SK-MEL-5 (cell line): ENCODE measurements at regions not wholly inside any gene's neighbourhood (a gene's known extent, or its start where the extent isn't known, plus 50 kb on each side); places are given as distances from the start of the nearest gene placed in this dataset.
"Not testable (repeated sequence)": the region's sequence is repeated elsewhere in the genome, so short reads cannot be mapped to it uniquely, and the experiment has no call there.

Source experiments
- DNase-seq: peaks from one replicate; pipeline ENCODE4 v3.0.0-alpha.2; 2016; ENCODE audit warnings: low read depth, low spot score
- in situ Hi-C: cut with HindIII; loops from 2 replicates; pipeline ENCODE4 v1.10.0; 2016; ENCODE audit warnings: low sequenced_read_pairs, high pct_unique_total_duplicates, low pct_unique_long_range_greater_than_20kb

- no peak for DNase-seq
These were observed 71.0 kb downstream of the COQ2 start for GRCh38 chr4:83213640-83214039.

GRCh38 chr4:83212041-83212851 is 72.4 kb downstream of the COQ2 start:
- in situ Hi-C loops: no loop called here
- DNase-seq: no peak

More at GRCh38 chr4:83213640-83214039, 71.0 kb downstream of the COQ2 start:
- in situ Hi-C loops: no loop called here

GRCh38 chr4:83209419-83209818 is 75.2 kb downstream of the COQ2 start:
- in situ Hi-C loops: no loop called here
- DNase-seq: no peak

GRCh38 chr4:83208371-83209365 is 75.9 kb downstream of the COQ2 start:
- no peak for DNase-seq
- in situ Hi-C loops: no loop called here

- no peak for DNase-seq
These were observed 77.0 kb downstream of the COQ2 start for GRCh38 chr4:83207497-83208101.

GRCh38 chr4:83205760-83206159 is 78.8 kb downstream of the COQ2 start:
- in situ Hi-C loops: no loop called here
- DNase-seq: no peak

More at GRCh38 chr4:83207497-83208101, 77.0 kb downstream of the COQ2 start:
- in situ Hi-C loops: no loop called here

GRCh38 chr4:83204731-83205130 is 79.9 kb downstream of the COQ2 start:
- no peak for DNase-seq
- in situ Hi-C loops: no loop called here

GRCh38 chr4:83201761-83202160 is 82.8 kb downstream of the COQ2 start:
- in situ Hi-C loops: no loop called here
- DNase-seq: no peak

GRCh38 chr4:83197555-83198235 is 83.2 kb upstream of the PLAC8 start:
- DNase-seq: no peak
- in situ Hi-C loops: no loop called here

- in situ Hi-C loops: no loop called here
- DNase-seq: no peak
These were observed 82.4 kb upstream of the PLAC8 start for GRCh38 chr4:83196921-83197320.

GRCh38 chr4:83195269-83195668 is 80.7 kb upstream of the PLAC8 start:
- in situ Hi-C loops: no loop called here
- no peak for DNase-seq

- in situ Hi-C loops, DNase-seq: not testable (repeated sequence)
These were observed 80.1 kb upstream of the PLAC8 start for GRCh38 chr4:83194588-83194987.

- no peak for DNase-seq
- in situ Hi-C loops: no loop called here
These were observed 78.1 kb upstream of the PLAC8 start for GRCh38 chr4:83192634-83193033.

- no peak for DNase-seq
- in situ Hi-C loops: no loop called here
These were observed 76.5 kb upstream of the PLAC8 start for GRCh38 chr4:83191026-83191425.

- in situ Hi-C loops: no loop called here
- peak; percentile 77 for DNase-seq
These were observed 75.2 kb upstream of the PLAC8 start for GRCh38 chr4:83189631-83190136.

GRCh38 chr4:83180431-83180968 is 66.0 kb upstream of the PLAC8 start:
- in situ Hi-C loops: no loop called here
- DNase-seq: no peak

GRCh38 chr4:83179205-83179604 is 64.7 kb upstream of the PLAC8 start:
- in situ Hi-C loops: no loop called here

More at GRCh38 chr4:83179205-83179604, 64.7 kb upstream of the PLAC8 start:
- DNase-seq: no peak
